Spleen (tissue), 11 donors: ENCODE measurements at regions not wholly inside any gene's neighbourhood (a gene's known extent, or its start where the extent isn't known, plus 50 kb on each side); places are given as distances from the start of the nearest gene placed in this dataset.

Experiments
- DNase-seq: peaks from one replicate; pipeline ENCODE4 v3.0.0-alpha.2; 2020
- H3K27ac ChIP-seq, 8 donors: fragments of 200-600 bp; sonication (generic) in 7 of 8; 1 replicate in 4 of 8; 2 replicates in 4 of 8; pipeline versions ENCODE4 v1.5.0 to v1.8.0; 2016 to 2021; ENCODE audit warnings: inconsistent platforms in 4 of 8, mild to moderate bottlenecking in 4 of 8, moderate library complexity in 1 of 8
- H3K27me3 ChIP-seq, 7 donors: fragments of 200-600 bp; sonication (generic) in 6 of 7; replicated peaks in 1 of 7; 1 replicate in 4 of 7; 2 replicates in 3 of 7; pipeline versions ENCODE4 v1.5.0 to v1.8.0; 2016 to 2021; ENCODE audit warnings: inconsistent platforms in 3 of 7, mild to moderate bottlenecking in 1 of 7
- H3K36me3 ChIP-seq, 6 donors: fragments of 200-600 bp; sonication (generic) in 5 of 6; 1 replicate in 4 of 6; 2 replicates in 2 of 6; pipeline versions ENCODE4 v1.5.0 to v1.8.0; 2016 to 2021; ENCODE audit warnings: inconsistent platforms in 2 of 6
- H3K4me1 ChIP-seq, 6 donors: fragments of 200-600 bp; sonication (generic) in 5 of 6; 1 replicate in 3 of 6; 2 replicates in 3 of 6; pipeline versions ENCODE4 v1.5.0 to v1.8.0; 2016 to 2021; ENCODE audit warnings: inconsistent platforms in 3 of 6
- H3K4me3 ChIP-seq, 8 donors: fragments of 200-600 bp; sonication (generic) in 7 of 8; 1 replicate in 4 of 8; 2 replicates in 4 of 8; pipeline versions ENCODE4 v1.5.0 to v1.8.0; 2016 to 2021; ENCODE audit warnings: inconsistent platforms in 4 of 8, mild to moderate bottlenecking in 4 of 8, moderate library complexity in 2 of 8
- H3K9me3 ChIP-seq, 8 donors: fragments of 200-600 bp; sonication (generic) in 7 of 8; 1 replicate in 4 of 8; 2 replicates in 4 of 8; pipeline versions ENCODE4 v1.5.0 to v1.8.0; 2016 to 2021; ENCODE audit warnings: inconsistent platforms in 4 of 8
- CTCF ChIP-seq, 11 experiments: fragments of 200-600 bp in 7 of 11; fragments of 450-650 bp in 4 of 11; sonication (generic) in 4 of 11; IDR thresholded peaks in 8 of 11; conservative IDR thresholded peaks in 3 of 11; 1 replicate in 7 of 11; 2 replicates in 4 of 11; pipeline versions ENCODE4 v1.4.0 to v1.8.0; 2016 to 2021; ENCODE audit warnings: antibody characterized with exemption in 11 of 11, inconsistent platforms in 4 of 11, mild to moderate bottlenecking in 1 of 11
- POLR2A ChIP-seq, 3 donors: fragments of 450-650 bp; IDR thresholded peaks; one replicate each; pipeline ENCODE4 v1.5.1; 2017; ENCODE audit warnings: antibody characterized with exemption in 3 of 3, mild to moderate bottlenecking in 1 of 3
- POLR2AphosphoS5 ChIP-seq, 3 donors: sonication (generic); formaldehyde crosslinking; IDR thresholded peaks; one replicate each; pipeline ENCODE4 v1.5.1; 2017; ENCODE audit warnings: antibody characterized with exemption in 3 of 3
- WGBS, 5 donors: extraction: QIAGEN DNeasy Blood & Tissue Kit in 3 of 5; methylation state at CpG; one replicate each; pipeline versions ENCODE4 v1.1.5 to v1.1.7; 2013 to 2018; 5-methylcytosine and 5-hydroxymethylcytosine counted together
- intact Hi-C: fragments of 100-400 bp; cut with DNase I; formaldehyde crosslinking; loops from one replicate; pipeline ENCODE4 v1.15.0; 2023; ENCODE audit warnings: low total_unique reads
- donor health status: healthy with polysubstance abuse.
- donor health status: DM: no; HTN: no; CAD: no; lungs with moderate emphysema.
- donor health status: DM: no; HTN: no; CAD: no.
- donor health status: Bipolar disorder and iron deficiency.
- donor health status: healthy.
- donor health status: DM: no; HTN: no; CAD: no.
- donor health status: DM: yes; HTN: yes; CAD: no.

- intact Hi-C loops: no loop called here
- no peak overlapping the region for H3K4me3 ChIP-seq
- no peaks in the 10 kb centered on the region for H3K4me1 ChIP-seq
- WGBS, 5 donors: 62 to 92% (median 71%) methylated on average over 1 of the region's 1 CpG
- H3K27ac ChIP-seq: no peak overlapping the region
- TF ChIP-seq POLR2A (IDR thresholded peaks at IDR 0.05) (no peak), CTCF (IDR thresholded peaks at IDR 0.05 in 8 of 11, conservative IDR thresholded peaks at IDR 0.05 in 3 of 11) (no peak), POLR2AphosphoS5 (IDR thresholded peaks at IDR 0.05) (no peak)
- peaks cover 0 to 22% (median 14%) of the 10 kb centered on the region in 8 donors for H3K9me3 ChIP-seq
- no peaks in the 10 kb centered on the region for H3K36me3 ChIP-seq
- DNase-seq: no peak
- H3K27me3 ChIP-seq: no peaks in the 10 kb centered on the region
Measured at GRCh38 chr6:169038691-169039090, 215.0 kb downstream of the THBS2 start.

- no peak for DNase-seq
- Histone ChIP-seq H3K27me3 (peaks cover 0 to 6% (median 0%) of the 10 kb centered on the region in 7 donors), H3K27ac (no peak overlapping the region), H3K36me3 (no peaks in the 10 kb centered on the region), H3K4me3 (no peak overlapping the region), H3K4me1 (no peaks in the 10 kb centered on the region), H3K9me3 (peaks cover 0 to 26% (median 14%) of the 10 kb centered on the region in 8 donors)
- WGBS, 5 donors: 63 to 87% (median 82%) methylated on average over 8 of the region's 8 CpGs
- intact Hi-C loops: no loop called here
- TF ChIP-seq CTCF (IDR thresholded peaks at IDR 0.05 in 8 of 11, conservative IDR thresholded peaks at IDR 0.05 in 3 of 11) (no peak), POLR2A (IDR thresholded peaks at IDR 0.05) (no peak), POLR2AphosphoS5 (IDR thresholded peaks at IDR 0.05) (no peak)
Measured at GRCh38 chr6:169035385-169036240, 218.0 kb downstream of the THBS2 start.

GRCh38 chr6:169034516-169035167 is 219.0 kb downstream of the THBS2 start:
- DNase-seq: no peak
- Histone ChIP-seq H3K36me3 (no peaks in the 10 kb centered on the region), H3K9me3 (peaks cover 0 to 30% (median 14%) of the 10 kb centered on the region in 8 donors), H3K27ac (no peak overlapping the region), H3K27me3 (peaks cover 0 to 9% (median 0%) of the 10 kb centered on the region in 7 donors), H3K4me1 (no peaks in the 10 kb centered on the region), H3K4me3 (no peak overlapping the region)
- no peak for TF ChIP-seq POLR2AphosphoS5 (IDR thresholded peaks at IDR 0.05)
- intact Hi-C loops: no loop called here
- WGBS, 5 donors: 81 to 91% (median 87%) methylated on average over 12 to 13 of the region's 13 CpGs

GRCh38 chr6:169029861-169030260 is 223.8 kb downstream of the THBS2 start:
- Histone ChIP-seq H3K27ac (no peak overlapping the region), H3K9me3 (peaks cover 0 to 17% (median 0%) of the 10 kb centered on the region in 8 donors), H3K36me3 (no peaks in the 10 kb centered on the region), H3K27me3 (peaks cover 0 to 9% (median 0%) of the 10 kb centered on the region in 7 donors), H3K4me1 (no peaks in the 10 kb centered on the region), H3K4me3 (no peak overlapping the region)
- TF ChIP-seq POLR2AphosphoS5 (IDR thresholded peaks at IDR 0.05) (no peak), POLR2A (IDR thresholded peaks at IDR 0.05) (no peak), CTCF (IDR thresholded peaks at IDR 0.05 in 8 of 11, conservative IDR thresholded peaks at IDR 0.05 in 3 of 11) (no peak)
- intact Hi-C loops: no loop called here
- 75 to 85% (median 78%) methylated on average over 4 of the region's 4 CpGs for WGBS, 5 donors
- DNase-seq: no peak
